ENCODE measurements at regions not wholly inside any gene's neighbourhood (a gene's known extent, or its start where the extent isn't known, plus 50 kb on each side); places are given as distances from the start of the nearest gene placed in this dataset.
A peak's percentile ranks its signal among the peaks of the same experiment; 100 is the strongest.

GRCh38 chr5:67379753-67380152 lies 183.2 kb upstream of the CD180 start:
- TF ChIP-seq, protein P1, sequence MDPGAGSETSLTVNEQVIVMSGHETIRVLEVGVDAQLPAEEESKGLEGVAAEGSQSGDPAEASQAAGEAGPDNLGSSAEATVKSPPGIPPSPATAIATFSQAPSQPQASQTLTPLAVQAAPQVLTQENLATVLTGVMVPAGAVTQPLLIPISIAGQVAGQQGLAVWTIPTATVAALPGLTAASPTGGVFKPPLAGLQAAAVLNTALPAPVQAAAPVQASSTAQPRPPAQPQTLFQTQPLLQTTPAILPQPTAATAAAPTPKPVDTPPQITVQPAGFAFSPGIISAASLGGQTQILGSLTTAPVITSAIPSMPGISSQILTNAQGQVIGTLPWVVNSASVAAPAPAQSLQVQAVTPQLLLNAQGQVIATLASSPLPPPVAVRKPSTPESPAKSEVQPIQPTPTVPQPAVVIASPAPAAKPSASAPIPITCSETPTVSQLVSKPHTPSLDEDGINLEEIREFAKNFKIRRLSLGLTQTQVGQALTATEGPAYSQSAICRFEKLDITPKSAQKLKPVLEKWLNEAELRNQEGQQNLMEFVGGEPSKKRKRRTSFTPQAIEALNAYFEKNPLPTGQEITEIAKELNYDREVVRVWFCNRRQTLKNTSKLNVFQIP (CRISPR knock-in tag; IDR thresholded peaks at IDR 0.05; ENCODE audit: borderline replicate concordance, low read depth), result no peak
- no peak for TF ChIP-seq ISL1 (CRISPR knock-in tag; IDR thresholded peaks at IDR 0.05)
- no peak for ATAC-seq

DNA sequence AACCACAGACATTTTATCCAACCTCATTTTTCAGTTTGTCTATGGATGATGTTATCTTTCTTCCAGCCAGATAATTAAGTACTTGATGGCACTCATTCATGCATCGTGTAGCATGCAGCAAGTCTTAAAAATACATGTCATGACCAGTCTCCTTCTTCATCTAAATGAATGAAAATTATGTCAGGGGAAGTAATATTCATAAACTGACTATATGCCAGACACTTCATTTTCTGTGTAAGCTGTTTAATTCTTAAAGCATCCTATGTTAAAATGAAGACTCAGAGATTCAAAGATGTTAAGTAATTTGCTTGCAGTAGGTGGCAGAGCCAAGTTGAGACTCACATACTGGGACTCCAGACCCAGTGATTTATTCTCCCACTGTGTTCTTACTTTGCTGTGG lies 181.7 kb upstream of the CD180 start:
- no peak for ATAC-seq

GRCh38 chr5:67377631-67378030 lies 181.0 kb upstream of the CD180 start:
- TF ChIP-seq ZC3H10 (CRISPR knock-in tag; IDR thresholded peaks at IDR 0.05) (no peak), TOX (CRISPR knock-in tag; IDR thresholded peaks at IDR 0.05; ENCODE audit: borderline replicate concordance) (no peak), ARNTL (CRISPR knock-in tag; IDR thresholded peaks at IDR 0.05; ENCODE audit: borderline replicate concordance, low read depth) (no peak), ZNF8 (CRISPR knock-in tag; IDR thresholded peaks at IDR 0.05) (no peak), ZNF565 (CRISPR knock-in tag; conservative IDR thresholded peaks at IDR 0.05; ENCODE audit: low read depth) (no peak), ISL1 (CRISPR knock-in tag; IDR thresholded peaks at IDR 0.05) (no peak), GLIS3 (CRISPR knock-in tag; IDR thresholded peaks at IDR 0.05) (no peak), ZNF70 (CRISPR knock-in tag; IDR thresholded peaks at IDR 0.05) (no peak), SNAI2 (CRISPR knock-in tag; IDR thresholded peaks at IDR 0.05) (no peak), CSRNP3 (CRISPR knock-in tag; IDR thresholded peaks at IDR 0.05) (no peak), CSDC2 (CRISPR knock-in tag; IDR thresholded peaks at IDR 0.05) (no peak), ZFP3 (CRISPR knock-in tag; IDR thresholded peaks at IDR 0.05) (no peak), ZFP30 (CRISPR knock-in tag; IDR thresholded peaks at IDR 0.05) (no peak), RARB (CRISPR knock-in tag; IDR thresholded peaks at IDR 0.05) (no peak)
- no peak for ATAC-seq

More for the DNA sequence above, 181.7 kb upstream of the CD180 start:
- no peak for TF ChIP-seq TSHZ2 (CRISPR knock-in tag; IDR thresholded peaks at IDR 0.05)
- TF ChIP-seq ISL1 (CRISPR knock-in tag; IDR thresholded peaks at IDR 0.05), result 0 out of 2 replicates have a peak, but pooled peaks have one; percentile 19

GRCh38 chr5:67375606-67376005 lies 179.0 kb upstream of the CD180 start:
- no peak for ATAC-seq
- TF ChIP-seq ESRRG (CRISPR knock-in tag; IDR thresholded peaks at IDR 0.05), result no peak
- TF ChIP-seq CREB5 (CRISPR knock-in tag; IDR thresholded peaks at IDR 0.05; ENCODE audit: low read depth), result no peak
- no peak for TF ChIP-seq ZNF8 (CRISPR knock-in tag; IDR thresholded peaks at IDR 0.05)
- TF ChIP-seq ZNF70 (CRISPR knock-in tag; IDR thresholded peaks at IDR 0.05), result no peak

GRCh38 chr5:67374378-67374777 lies 177.8 kb upstream of the CD180 start:
- no peak for ATAC-seq
- TF ChIP-seq ZC3H10 (CRISPR knock-in tag; IDR thresholded peaks at IDR 0.05) (no peak), TCF4 (CRISPR knock-in tag; IDR thresholded peaks at IDR 0.05; ENCODE audit: borderline replicate concordance) (no peak), BACH2 (CRISPR knock-in tag; IDR thresholded peaks at IDR 0.05; ENCODE audit: borderline replicate concordance) (no peak), ZNF565 (CRISPR knock-in tag; conservative IDR thresholded peaks at IDR 0.05; ENCODE audit: low read depth) (no peak), PPARA (CRISPR knock-in tag; IDR thresholded peaks at IDR 0.05; ENCODE audit: borderline replicate concordance) (no peak), ZNF70 (CRISPR knock-in tag; IDR thresholded peaks at IDR 0.05) (no peak), GLIS3 (CRISPR knock-in tag; IDR thresholded peaks at IDR 0.05) (no peak), CREB5 (CRISPR knock-in tag; IDR thresholded peaks at IDR 0.05; ENCODE audit: low read depth) (no peak), ESRRG (CRISPR knock-in tag; IDR thresholded peaks at IDR 0.05) (no peak)
- TF ChIP-seq, protein P2, sequence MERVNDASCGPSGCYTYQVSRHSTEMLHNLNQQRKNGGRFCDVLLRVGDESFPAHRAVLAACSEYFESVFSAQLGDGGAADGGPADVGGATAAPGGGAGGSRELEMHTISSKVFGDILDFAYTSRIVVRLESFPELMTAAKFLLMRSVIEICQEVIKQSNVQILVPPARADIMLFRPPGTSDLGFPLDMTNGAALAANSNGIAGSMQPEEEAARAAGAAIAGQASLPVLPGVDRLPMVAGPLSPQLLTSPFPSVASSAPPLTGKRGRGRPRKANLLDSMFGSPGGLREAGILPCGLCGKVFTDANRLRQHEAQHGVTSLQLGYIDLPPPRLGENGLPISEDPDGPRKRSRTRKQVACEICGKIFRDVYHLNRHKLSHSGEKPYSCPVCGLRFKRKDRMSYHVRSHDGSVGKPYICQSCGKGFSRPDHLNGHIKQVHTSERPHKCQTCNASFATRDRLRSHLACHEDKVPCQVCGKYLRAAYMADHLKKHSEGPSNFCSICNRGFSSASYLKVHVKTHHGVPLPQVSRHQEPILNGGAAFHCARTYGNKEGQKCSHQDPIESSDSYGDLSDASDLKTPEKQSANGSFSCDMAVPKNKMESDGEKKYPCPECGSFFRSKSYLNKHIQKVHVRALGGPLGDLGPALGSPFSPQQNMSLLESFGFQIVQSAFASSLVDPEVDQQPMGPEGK (CRISPR knock-in tag; IDR thresholded peaks at IDR 0.05; ENCODE audit: borderline replicate concordance), result no peak

Data from SK-N-SH treated with all-trans-retinoic acid at 6 μM for 48 hours (cell line).